ENCODE measurements at regions not wholly inside any gene's neighbourhood (a gene's known extent, or its start where the extent isn't known, plus 50 kb on each side); places are given as distances from the start of the nearest gene placed in this dataset.
"Not testable (repeated sequence)": the region's sequence is repeated elsewhere in the genome, so short reads cannot be mapped to it uniquely, and the experiment has no call there.

DNA sequence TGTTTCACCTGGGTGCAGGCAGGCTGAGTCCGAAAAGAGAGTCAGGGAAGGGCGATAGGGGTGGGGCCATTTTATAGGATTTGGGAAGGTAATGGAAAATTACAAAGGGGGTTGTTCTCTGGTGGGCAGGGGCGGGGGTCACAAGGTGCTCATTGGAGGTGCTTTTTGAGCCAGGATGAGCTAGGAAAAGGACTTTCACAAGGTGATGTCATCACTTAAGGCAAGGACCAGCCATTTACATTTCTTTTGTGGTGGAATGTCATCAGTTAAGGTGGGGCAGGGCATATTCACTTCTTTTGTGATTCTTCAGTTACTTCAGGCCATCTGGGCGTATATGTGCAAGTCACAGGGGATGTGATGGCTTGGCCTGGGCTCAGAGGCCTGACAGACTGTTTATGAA lies 1040.0 kb downstream of the TAF11L14 start:
- peak overlapping the region; percentile 59 for H3K27ac Mint-ChIP-seq
- Histone ChIP-seq H3K4me3 (peak overlapping the region; percentile 60; the same call in 1 of the 2 replicates), H3K79me2 (replicated peaks; ENCODE audit: insufficient read depth) (peaks cover 24% of the 10 kb centered on the region), H3K4me1 (ENCODE audit: insufficient read depth) (peaks cover 25% of the 10 kb centered on the region), H3K4me2 (peak overlapping the region; percentile 6; the same call in 1 of the 2 replicates), H3K27ac (ENCODE audit: low read depth) (peak overlapping the region; percentile 64; the same call in 1 of the 2 replicates)
- not testable (repeated sequence) for H4K20me1 ChIP-seq (replicated peaks; ENCODE audit: insufficient read depth); ATAC-seq; H3F3A ChIP-seq (replicated peaks; ENCODE audit: low read depth); H2AFZ ChIP-seq; H3K36me3 ChIP-seq (ENCODE audit: insufficient read depth); H3K27me3 ChIP-seq (ENCODE audit: insufficient read depth); H3K27me3 Mint-ChIP-seq (ENCODE audit: insufficient read depth, low read depth, poor library complexity); H3K9me2 ChIP-seq (ENCODE audit: insufficient read depth)
- TF ChIP-seq CREB1 (CRISPR knock-in tag; IDR thresholded peaks at IDR 0.05; ENCODE audit: low read depth) (0 out of 2 replicates have a peak, but pooled peaks have one; percentile 22), NANOG (IDR thresholded peaks at IDR 0.05; ENCODE audit: borderline replicate concordance) (peak; percentile 57; the same call in 1 of the 2 replicates), POLR2AphosphoS5 (IDR thresholded peaks at IDR 0.05; ENCODE audit: low read depth) (peak; percentile 39; the same call in 1 of the 2 replicates)
- DNase-seq (ENCODE audit: low spot score) = peak; percentile 65
- peaks cover 18% of the 10 kb centered on the region for H3K9me3 Mint-ChIP-seq
- H3K4me3 Mint-ChIP-seq = peak overlapping the region; percentile 44; the same call in 2 of the 3 replicates
- peaks cover 15% of the 10 kb centered on the region; the same call in 2 of the 3 replicates for H3K4me1 Mint-ChIP-seq
- H3K36me3 Mint-ChIP-seq (ENCODE audit: low read depth) = peaks cover 26% of the 10 kb centered on the region

DNA sequence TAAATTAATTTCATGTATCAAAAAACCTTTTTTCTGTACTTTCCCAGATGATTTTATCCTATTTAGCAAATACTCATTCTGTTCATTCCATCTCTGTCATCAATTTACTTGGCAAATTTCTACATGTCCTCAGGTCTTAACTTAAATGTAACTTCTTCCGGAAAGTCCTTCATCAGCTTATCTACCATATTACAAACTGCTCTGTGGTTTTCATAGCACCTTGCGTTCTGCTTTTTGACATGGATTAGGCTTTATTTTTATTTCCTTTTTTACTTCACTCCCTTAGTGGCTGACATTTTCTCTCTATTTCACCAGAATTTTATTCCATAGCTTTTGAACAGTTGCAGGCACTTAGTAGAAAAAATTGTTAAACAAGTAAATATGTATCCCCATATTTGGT lies 1040.8 kb downstream of the TAF11L14 start:
- TF ChIP-seq ZNF114 (CRISPR knock-in tag; IDR thresholded peaks at IDR 0.05) = no peak
- TF ChIP-seq, protein P1, sequence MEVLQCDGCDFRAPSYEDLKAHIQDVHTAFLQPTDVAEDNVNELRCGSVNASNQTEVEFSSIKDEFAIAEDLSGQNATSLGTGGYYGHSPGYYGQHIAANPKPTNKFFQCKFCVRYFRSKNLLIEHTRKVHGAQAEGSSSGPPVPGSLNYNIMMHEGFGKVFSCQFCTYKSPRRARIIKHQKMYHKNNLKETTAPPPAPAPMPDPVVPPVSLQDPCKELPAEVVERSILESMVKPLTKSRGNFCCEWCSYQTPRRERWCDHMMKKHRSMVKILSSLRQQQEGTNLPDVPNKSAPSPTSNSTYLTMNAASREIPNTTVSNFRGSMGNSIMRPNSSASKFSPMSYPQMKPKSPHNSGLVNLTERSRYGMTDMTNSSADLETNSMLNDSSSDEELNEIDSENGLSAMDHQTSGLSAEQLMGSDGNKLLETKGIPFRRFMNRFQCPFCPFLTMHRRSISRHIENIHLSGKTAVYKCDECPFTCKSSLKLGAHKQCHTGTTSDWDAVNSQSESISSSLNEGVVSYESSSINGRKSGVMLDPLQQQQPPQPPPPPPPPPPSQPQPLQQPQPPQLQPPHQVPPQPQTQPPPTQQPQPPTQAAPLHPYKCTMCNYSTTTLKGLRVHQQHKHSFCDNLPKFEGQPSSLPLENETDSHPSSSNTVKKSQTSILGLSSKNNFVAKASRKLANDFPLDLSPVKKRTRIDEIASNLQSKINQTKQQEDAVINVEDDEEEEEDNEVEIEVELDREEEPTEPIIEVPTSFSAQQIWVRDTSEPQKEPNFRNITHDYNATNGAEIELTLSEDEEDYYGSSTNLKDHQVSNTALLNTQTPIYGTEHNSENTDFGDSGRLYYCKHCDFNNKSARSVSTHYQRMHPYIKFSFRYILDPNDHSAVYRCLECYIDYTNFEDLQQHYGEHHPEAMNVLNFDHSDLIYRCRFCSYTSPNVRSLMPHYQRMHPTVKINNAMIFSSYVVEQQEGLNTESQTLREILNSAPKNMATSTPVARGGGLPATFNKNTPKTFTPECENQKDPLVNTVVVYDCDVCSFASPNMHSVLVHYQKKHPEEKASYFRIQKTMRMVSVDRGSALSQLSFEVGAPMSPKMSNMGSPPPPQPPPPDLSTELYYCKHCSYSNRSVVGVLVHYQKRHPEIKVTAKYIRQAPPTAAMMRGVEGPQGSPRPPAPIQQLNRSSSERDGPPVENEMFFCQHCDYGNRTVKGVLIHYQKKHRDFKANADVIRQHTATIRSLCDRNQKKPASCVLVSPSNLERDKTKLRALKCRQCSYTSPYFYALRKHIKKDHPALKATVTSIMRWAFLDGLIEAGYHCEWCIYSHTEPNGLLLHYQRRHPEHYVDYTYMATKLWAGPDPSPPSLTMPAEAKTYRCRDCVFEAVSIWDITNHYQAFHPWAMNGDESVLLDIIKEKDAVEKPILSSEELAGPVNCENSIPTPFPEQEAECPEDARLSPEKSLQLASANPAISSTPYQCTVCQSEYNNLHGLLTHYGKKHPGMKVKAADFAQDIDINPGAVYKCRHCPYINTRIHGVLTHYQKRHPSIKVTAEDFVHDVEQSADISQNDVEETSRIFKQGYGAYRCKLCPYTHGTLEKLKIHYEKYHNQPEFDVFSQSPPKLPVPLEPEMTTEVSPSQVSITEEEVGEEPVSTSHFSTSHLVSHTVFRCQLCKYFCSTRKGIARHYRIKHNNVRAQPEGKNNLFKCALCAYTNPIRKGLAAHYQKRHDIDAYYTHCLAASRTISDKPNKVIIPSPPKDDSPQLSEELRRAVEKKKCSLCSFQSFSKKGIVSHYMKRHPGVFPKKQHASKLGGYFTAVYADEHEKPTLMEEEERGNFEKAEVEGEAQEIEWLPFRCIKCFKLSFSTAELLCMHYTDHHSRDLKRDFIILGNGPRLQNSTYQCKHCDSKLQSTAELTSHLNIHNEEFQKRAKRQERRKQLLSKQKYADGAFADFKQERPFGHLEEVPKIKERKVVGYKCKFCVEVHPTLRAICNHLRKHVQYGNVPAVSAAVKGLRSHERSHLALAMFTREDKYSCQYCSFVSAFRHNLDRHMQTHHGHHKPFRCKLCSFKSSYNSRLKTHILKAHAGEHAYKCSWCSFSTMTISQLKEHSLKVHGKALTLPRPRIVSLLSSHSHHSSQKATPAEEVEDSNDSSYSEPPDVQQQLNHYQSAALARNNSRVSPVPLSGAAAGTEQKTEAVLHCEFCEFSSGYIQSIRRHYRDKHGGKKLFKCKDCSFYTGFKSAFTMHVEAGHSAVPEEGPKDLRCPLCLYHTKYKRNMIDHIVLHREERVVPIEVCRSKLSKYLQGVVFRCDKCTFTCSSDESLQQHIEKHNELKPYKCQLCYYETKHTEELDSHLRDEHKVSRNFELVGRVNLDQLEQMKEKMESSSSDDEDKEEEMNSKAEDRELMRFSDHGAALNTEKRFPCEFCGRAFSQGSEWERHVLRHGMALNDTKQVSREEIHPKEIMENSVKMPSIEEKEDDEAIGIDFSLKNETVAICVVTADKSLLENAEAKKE (CRISPR knock-in tag; IDR thresholded peaks at IDR 0.05) = no peak
- no peak for TF ChIP-seq NANOG (IDR thresholded peaks at IDR 0.05; ENCODE audit: borderline replicate concordance)
- TF ChIP-seq STAT1 (IDR thresholded peaks at IDR 0.05; ENCODE audit: unreplicated experiment) = no peak
- no peak for TF ChIP-seq EZH2phosphoT487 (IDR thresholded peaks at IDR 0.05; ENCODE audit: unreplicated experiment)
- no peak for TF ChIP-seq JUNB (IDR thresholded peaks at IDR 0.05; ENCODE audit: unreplicated experiment)
- TF ChIP-seq, protein P2, sequence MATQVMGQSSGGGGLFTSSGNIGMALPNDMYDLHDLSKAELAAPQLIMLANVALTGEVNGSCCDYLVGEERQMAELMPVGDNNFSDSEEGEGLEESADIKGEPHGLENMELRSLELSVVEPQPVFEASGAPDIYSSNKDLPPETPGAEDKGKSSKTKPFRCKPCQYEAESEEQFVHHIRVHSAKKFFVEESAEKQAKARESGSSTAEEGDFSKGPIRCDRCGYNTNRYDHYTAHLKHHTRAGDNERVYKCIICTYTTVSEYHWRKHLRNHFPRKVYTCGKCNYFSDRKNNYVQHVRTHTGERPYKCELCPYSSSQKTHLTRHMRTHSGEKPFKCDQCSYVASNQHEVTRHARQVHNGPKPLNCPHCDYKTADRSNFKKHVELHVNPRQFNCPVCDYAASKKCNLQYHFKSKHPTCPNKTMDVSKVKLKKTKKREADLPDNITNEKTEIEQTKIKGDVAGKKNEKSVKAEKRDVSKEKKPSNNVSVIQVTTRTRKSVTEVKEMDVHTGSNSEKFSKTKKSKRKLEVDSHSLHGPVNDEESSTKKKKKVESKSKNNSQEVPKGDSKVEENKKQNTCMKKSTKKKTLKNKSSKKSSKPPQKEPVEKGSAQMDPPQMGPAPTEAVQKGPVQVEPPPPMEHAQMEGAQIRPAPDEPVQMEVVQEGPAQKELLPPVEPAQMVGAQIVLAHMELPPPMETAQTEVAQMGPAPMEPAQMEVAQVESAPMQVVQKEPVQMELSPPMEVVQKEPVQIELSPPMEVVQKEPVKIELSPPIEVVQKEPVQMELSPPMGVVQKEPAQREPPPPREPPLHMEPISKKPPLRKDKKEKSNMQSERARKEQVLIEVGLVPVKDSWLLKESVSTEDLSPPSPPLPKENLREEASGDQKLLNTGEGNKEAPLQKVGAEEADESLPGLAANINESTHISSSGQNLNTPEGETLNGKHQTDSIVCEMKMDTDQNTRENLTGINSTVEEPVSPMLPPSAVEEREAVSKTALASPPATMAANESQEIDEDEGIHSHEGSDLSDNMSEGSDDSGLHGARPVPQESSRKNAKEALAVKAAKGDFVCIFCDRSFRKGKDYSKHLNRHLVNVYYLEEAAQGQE (IDR thresholded peaks at IDR 0.05; ENCODE audit: unreplicated experiment) = no peak
- no peak for TF ChIP-seq EZH2 (IDR thresholded peaks at IDR 0.05; ENCODE audit: low read depth, unreplicated experiment)
- no peak for TF ChIP-seq POLR2AphosphoS5 (IDR thresholded peaks at IDR 0.05; ENCODE audit: low read depth)
- TF ChIP-seq, protein P3, sequence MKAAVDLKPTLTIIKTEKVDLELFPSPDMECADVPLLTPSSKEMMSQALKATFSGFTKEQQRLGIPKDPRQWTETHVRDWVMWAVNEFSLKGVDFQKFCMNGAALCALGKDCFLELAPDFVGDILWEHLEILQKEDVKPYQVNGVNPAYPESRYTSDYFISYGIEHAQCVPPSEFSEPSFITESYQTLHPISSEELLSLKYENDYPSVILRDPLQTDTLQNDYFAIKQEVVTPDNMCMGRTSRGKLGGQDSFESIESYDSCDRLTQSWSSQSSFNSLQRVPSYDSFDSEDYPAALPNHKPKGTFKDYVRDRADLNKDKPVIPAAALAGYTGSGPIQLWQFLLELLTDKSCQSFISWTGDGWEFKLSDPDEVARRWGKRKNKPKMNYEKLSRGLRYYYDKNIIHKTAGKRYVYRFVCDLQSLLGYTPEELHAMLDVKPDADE (IDR thresholded peaks at IDR 0.05) = no peak
- peaks cover 24% of the 10 kb centered on the region for H3K79me2 ChIP-seq (replicated peaks; ENCODE audit: insufficient read depth)
- no peaks in the 10 kb centered on the region for H3F3A ChIP-seq (replicated peaks; ENCODE audit: low read depth)
- Mint-ChIP-seq H3K36me3 (ENCODE audit: low read depth) (peaks cover 22% of the 10 kb centered on the region), H3K27me3 (ENCODE audit: insufficient read depth, low read depth, poor library complexity) (peaks cover 5% of the 10 kb centered on the region), H3K4me1 (peaks cover 15% of the 10 kb centered on the region; the same call in 2 of the 3 replicates), H3K9me3 (peaks cover 18% of the 10 kb centered on the region), H3K4me3 (no peak overlapping the region), H3K27ac (no peak overlapping the region; the same call in 1 of the 2 replicates)
- peaks cover 25% of the 10 kb centered on the region for H3K4me1 ChIP-seq (ENCODE audit: insufficient read depth)
- no peaks in the 10 kb centered on the region for H4K20me1 ChIP-seq (replicated peaks; ENCODE audit: insufficient read depth)
- H3K36me3 ChIP-seq (ENCODE audit: insufficient read depth) = no peaks in the 10 kb centered on the region
- no peaks in the 10 kb centered on the region for H3K27me3 ChIP-seq (ENCODE audit: insufficient read depth)
- peak overlapping the region; percentile 6; the same call in 1 of the 2 replicates for H3K4me2 ChIP-seq
- H3K4me3 ChIP-seq = no peak overlapping the region
- DNase-seq (ENCODE audit: low spot score) = no peak
- no peak overlapping the region for H2AFZ ChIP-seq
- H3K9me2 ChIP-seq (ENCODE audit: insufficient read depth) = no peaks in the 10 kb centered on the region
- peak overlapping the region; percentile 64 for H3K27ac ChIP-seq (ENCODE audit: low read depth)
- no peak for ATAC-seq
